ENCODE measurements at regions not wholly inside any gene's neighbourhood (a gene's known extent, or its start where the extent isn't known, plus 50 kb on each side); places are given as distances from the start of the nearest gene placed in this dataset.

DNA sequence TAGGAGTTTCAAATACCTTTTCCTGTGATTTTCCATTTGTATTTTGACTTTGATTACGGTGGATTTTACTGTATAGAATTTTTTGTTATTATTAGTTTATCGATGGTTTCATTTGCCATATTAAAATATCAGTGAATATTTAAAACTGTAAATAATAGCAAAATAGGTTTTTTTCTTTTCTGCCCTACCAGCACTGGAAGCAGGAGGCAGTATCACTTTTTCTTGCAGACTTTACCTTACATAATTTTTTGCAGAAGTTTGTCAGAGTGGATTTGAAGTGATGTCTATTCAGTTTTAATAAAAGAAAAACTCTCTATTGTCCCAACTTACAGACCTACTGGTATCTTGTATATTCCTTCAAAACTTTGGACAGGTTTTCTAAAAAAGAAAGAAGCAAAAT is 213.6 kb downstream of the CENPF start:
- H3K9me3 Mint-ChIP-seq (ENCODE audit: low read depth), result no peaks in the 10 kb centered on the region
- H3K4me3 Mint-ChIP-seq (ENCODE audit: low read depth), result no peak overlapping the region
- no peak overlapping the region for H3K27ac Mint-ChIP-seq
- no peaks in the 10 kb centered on the region for H3K27me3 Mint-ChIP-seq
- TF ChIP-seq, protein P1, sequence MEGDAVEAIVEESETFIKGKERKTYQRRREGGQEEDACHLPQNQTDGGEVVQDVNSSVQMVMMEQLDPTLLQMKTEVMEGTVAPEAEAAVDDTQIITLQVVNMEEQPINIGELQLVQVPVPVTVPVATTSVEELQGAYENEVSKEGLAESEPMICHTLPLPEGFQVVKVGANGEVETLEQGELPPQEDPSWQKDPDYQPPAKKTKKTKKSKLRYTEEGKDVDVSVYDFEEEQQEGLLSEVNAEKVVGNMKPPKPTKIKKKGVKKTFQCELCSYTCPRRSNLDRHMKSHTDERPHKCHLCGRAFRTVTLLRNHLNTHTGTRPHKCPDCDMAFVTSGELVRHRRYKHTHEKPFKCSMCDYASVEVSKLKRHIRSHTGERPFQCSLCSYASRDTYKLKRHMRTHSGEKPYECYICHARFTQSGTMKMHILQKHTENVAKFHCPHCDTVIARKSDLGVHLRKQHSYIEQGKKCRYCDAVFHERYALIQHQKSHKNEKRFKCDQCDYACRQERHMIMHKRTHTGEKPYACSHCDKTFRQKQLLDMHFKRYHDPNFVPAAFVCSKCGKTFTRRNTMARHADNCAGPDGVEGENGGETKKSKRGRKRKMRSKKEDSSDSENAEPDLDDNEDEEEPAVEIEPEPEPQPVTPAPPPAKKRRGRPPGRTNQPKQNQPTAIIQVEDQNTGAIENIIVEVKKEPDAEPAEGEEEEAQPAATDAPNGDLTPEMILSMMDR (IDR thresholded peaks at IDR 0.05; ENCODE audit: unreplicated experiment), result peak; percentile 26
- H3K36me3 Mint-ChIP-seq (ENCODE audit: insufficient read depth), result no peaks in the 10 kb centered on the region
- no peaks in the 10 kb centered on the region for H3K4me1 Mint-ChIP-seq (ENCODE audit: low read depth)
- no peak for DNase-seq (ENCODE audit: low spot score, unreplicated experiment)

DNA sequence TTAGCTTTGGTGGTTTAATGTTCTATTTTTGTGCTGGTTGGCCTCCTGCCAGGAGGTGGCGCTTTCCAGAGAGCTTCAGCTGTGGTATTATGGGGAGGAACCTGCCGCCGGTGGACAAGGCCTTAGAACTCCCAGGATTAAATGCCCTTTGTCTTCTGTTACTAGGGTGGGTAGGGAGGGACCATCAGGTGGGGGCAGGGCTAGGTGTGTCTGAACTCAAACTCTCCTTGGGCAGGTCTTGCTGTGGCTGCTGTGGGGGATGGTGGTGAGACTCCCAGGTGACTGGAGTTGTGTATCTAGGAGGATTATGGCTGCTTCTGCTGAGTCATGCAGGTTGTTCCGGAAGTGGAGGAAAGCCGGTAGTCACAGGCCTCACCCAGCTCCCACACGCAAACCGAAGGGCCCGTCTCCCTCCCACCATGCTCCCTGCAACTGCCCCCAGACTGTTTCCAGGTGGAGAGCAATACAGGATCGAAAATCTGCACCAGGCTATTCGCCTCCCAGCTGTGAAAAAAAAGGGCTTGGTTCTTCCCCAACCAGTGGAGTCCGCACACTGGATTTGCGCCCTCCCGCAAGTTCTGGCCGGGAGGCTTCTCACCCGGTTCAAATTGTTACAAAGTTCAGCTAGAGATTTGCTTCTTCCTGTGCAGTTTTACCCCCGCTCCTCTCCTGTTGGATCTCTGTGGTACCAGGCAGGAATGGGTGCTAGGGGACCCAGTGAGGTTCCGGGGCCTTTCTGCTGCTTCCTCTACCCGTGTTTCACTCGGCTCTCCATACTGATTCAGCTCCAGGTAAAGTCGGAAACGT is 220.5 kb downstream of the CENPF start:
- no peak overlapping the region for H3K4me3 Mint-ChIP-seq (ENCODE audit: low read depth)
- H3K27me3 Mint-ChIP-seq, result no peaks in the 10 kb centered on the region
- DNase-seq (ENCODE audit: low spot score, unreplicated experiment), result no peak
- peaks cover 17% of the 10 kb centered on the region for H3K9me3 Mint-ChIP-seq (ENCODE audit: low read depth)
- H3K27ac Mint-ChIP-seq, result no peak overlapping the region
- no peaks in the 10 kb centered on the region for H3K36me3 Mint-ChIP-seq (ENCODE audit: insufficient read depth)
- no peaks in the 10 kb centered on the region for H3K4me1 Mint-ChIP-seq (ENCODE audit: low read depth)
- TF ChIP-seq, protein P1 (IDR thresholded peaks at IDR 0.05; ENCODE audit: unreplicated experiment), result peak; percentile 9

DNA sequence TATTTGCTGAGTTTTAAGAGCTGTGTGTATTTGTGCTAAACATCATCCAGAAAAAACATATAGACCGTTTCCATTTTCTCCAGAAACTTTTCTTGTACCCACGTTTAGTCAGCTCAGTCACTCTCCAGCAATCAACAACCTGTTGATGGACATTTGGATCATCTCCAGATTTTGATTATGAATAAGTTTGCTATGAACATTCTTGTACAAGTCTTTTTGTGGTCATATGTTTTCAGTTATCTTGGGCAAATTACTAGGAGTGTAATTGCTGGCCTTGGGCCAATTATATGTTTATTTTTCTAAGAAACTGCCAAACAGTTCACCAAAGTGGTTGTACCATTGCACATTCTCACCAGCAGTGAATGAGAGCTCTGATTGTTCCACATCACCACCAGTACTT is 221.8 kb downstream of the CENPF start:
- no peak for DNase-seq (ENCODE audit: low spot score, unreplicated experiment)
- TF ChIP-seq, protein P1 (IDR thresholded peaks at IDR 0.05; ENCODE audit: unreplicated experiment), result no peak
- Mint-ChIP-seq H3K27me3 (no peaks in the 10 kb centered on the region), H3K4me1 (ENCODE audit: low read depth) (no peaks in the 10 kb centered on the region), H3K27ac (no peak overlapping the region), H3K36me3 (ENCODE audit: insufficient read depth) (no peaks in the 10 kb centered on the region), H3K9me3 (ENCODE audit: low read depth) (peaks cover 19% of the 10 kb centered on the region), H3K4me3 (ENCODE audit: low read depth) (no peak overlapping the region)

DNA sequence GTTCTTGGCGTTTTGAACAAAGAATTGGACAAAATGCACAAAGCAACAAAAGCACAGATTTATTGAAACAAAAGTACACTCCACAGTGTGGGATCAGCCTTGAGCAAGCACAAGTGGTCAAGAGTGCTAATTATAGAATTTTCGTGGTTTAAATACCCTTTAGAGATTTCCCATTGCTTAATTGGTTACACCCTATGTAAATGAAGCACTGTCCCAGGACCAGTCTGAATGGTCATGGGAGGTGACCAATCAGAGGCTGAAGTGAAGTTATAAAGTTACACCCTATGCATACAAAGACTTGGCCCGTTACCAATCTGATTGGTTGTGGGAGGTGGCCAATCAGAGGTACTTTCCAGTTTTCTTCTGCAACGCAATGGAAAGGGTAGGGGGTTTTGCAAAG is 223.6 kb downstream of the CENPF start:
- Mint-ChIP-seq H3K9me3 (ENCODE audit: low read depth) (peaks cover 19% of the 10 kb centered on the region), H3K4me1 (ENCODE audit: low read depth) (no peaks in the 10 kb centered on the region), H3K4me3 (ENCODE audit: low read depth) (no peak overlapping the region), H3K36me3 (ENCODE audit: insufficient read depth) (no peaks in the 10 kb centered on the region), H3K27me3 (no peaks in the 10 kb centered on the region), H3K27ac (no peak overlapping the region)
- DNase-seq (ENCODE audit: low spot score, unreplicated experiment), result no peak
- TF ChIP-seq, protein P1 (IDR thresholded peaks at IDR 0.05; ENCODE audit: unreplicated experiment), result no peak

DNA sequence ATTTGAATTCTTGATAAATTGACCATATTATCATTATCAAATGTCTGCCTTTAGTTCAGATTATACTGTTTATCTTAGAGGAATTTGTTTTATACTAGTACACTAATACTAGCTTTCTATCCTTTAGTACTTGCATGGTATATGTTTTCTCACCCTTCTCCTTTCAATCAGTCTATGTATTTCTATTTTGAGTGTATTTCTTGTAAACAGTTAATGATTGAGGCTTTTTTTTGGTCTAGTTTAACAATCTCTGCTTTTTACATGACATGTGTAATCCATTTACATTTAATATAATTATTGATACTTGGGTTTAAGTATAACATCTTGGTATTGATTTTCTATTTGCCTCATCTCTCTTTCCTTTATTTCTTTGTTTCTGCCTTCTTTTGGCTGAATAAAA is 224.9 kb downstream of the CENPF start:
- H3K4me1 Mint-ChIP-seq (ENCODE audit: low read depth), result no peaks in the 10 kb centered on the region
- no peak for DNase-seq (ENCODE audit: low spot score, unreplicated experiment)
- H3K27me3 Mint-ChIP-seq, result no peaks in the 10 kb centered on the region
- TF ChIP-seq, protein P1 (IDR thresholded peaks at IDR 0.05; ENCODE audit: unreplicated experiment), result no peak
- no peaks in the 10 kb centered on the region for H3K36me3 Mint-ChIP-seq (ENCODE audit: insufficient read depth)
- H3K27ac Mint-ChIP-seq, result no peak overlapping the region
- H3K4me3 Mint-ChIP-seq (ENCODE audit: low read depth), result no peak overlapping the region
- H3K9me3 Mint-ChIP-seq (ENCODE audit: low read depth), result peaks cover 19% of the 10 kb centered on the region

Data from progenitor cell of endocrine pancreas (in vitro differentiated cells).